ENCODE measurements at regions not wholly inside any gene's neighbourhood (a gene's known extent, or its start where the extent isn't known, plus 50 kb on each side); places are given as distances from the start of the nearest gene placed in this dataset.

DNA sequence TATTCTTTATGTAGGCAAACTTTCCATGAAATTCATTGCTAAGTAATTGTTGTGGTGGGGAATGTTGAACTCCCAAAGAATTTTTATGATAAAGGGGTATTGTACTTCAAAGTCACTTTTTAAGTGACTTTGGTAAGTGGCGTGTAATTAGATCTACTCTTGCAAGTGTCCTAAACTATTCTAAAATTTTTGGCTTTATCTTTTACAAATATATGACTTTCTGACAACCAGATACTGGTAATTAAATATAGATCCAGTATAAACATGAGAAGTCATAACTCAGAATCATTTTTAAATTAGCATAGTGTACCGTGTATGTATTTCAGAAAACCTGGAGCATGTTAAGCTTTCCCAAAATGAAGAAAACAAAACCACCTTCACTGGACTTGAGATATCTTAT, 84.7 kb upstream of the HGF start:
- TF ChIP-seq POLR2A (IDR thresholded peaks at IDR 0.05; ENCODE audit: low read depth, low read length) (no peak), TAF1 (IDR thresholded peaks at IDR 0.05; ENCODE audit: borderline replicate concordance, low read depth, low read length) (no peak)
